HG03039 (cell line): ENCODE measurements at regions not wholly inside any gene's neighbourhood (a gene's known extent, or its start where the extent isn't known, plus 50 kb on each side); places are given as distances from the start of the nearest gene placed in this dataset.

Experiments used
- ATAC-seq: cut with Tn5 transposase; IDR thresholded peaks from one replicate; pipeline ENCODE4 v1.9.1; 2021; ENCODE audit warnings: mild to moderate bottlenecking, moderate library complexity; ENCODE audit not compliant: unreplicated experiment

DNA sequence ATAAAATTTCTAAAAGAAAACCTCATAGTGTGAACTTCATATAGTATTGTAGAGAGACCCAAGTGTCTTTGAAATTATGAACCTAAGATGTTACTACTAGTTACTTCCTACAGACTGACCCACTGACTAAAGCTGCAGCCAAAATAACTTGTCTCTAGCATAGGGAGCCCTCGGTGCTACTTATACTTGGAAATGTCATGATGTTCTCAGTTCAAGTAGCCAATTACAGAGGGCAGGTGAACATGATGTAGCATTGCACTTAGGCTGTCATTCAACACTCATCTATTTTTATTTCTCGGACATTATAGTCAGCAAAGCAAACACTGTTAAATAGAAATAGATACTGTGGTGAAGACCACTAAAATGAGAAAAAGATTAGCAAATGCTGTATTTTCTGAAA lies 165.6 kb downstream of the AREG start:
- ATAC-seq: no peak

DNA sequence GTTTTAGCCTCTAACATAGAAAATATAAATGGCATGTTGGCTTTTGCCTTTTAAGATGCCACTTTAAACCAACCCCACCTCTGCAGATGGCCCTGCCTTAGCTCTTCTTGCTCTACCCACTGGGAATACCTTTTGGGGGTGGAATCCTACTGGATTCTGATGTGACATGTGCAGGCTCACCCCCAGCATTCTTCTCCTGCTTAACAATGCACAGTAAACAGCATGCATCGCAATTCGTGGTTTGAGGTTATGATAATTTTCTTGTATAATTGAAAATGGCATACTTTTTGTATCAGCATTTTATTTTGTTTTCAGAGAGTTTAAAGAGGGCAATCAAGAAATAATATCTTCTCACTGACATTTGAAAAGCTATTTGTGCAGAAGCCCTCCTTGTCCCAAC lies 167.9 kb downstream of the AREG start:
- no peak for ATAC-seq

DNA sequence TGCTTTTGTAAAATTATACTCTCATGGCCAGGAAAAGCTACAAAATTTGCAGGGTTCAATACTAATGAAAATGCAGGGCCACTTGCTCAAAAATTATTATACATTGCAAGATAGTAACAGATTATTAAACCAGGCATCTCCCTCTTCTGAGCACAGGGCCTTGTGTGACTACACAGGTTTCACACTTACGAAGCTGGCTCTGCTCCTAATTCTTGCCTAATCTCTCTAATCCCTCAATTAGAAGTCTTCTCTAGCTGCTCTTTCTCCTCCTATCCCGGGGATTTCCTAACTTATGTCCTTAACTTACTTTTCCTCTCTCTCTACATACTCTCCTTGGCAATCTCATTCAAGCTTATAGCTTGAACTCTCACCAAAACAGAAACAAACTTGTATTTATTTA lies 168.3 kb downstream of the AREG start:
- ATAC-seq: no peak

DNA sequence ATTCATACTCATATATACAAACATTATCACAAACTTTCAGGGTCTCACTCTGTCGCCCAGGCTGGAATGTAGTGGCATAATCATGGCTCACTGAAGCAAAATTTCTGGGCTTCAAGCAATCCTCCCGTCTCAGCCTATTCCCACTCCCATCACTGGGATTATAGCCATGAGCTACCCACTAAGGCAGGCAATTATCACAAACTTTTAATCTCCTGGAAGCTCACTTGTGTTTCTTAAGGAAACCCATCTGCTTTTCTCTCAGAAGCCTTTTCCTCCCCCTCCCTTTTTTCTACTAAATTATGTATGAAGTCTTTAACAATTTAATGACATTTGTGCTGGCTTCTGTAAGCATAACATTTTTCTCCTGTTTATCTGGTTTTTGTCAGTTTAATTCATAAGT lies 170.5 kb downstream of the AREG start:
- no peak for ATAC-seq

DNA sequence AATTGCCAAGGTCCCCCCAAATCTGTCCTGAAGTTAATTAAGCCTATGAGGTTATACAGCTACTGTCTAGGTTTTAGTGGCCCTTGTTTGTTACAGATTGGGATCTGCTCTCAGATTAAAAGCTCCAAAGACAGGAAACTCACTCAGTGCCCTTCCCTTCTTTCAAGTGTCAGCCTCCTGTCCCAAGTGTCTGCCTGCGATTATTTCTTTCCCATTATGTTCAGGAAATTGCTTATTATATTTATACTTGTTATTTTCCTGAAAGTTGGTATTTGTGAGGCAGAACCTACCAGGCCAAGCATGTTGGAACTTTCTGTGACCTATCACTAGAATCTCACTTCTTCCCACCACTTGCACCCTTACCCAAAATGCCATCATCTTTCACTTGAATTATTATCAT lies 173.2 kb downstream of the AREG start:
- ATAC-seq: no peak

DNA sequence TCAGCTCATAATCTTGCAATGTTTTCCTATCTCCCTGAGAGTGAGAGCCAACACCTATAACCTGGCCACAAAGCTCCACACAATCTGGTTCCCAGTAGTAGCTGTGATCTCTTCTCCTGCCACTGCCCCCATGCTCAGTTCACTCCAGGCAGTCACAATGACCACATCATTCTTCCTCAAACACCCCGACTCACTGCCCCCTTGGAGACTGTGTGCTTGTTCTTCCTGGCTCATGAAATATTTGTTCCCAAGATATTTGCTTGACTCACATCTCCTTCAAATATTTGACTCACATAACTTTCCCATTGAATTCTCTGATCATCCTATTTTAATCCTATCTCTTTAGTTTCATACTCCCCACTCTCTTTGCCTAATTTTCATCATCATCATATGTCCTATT lies 173.7 kb downstream of the AREG start:
- ATAC-seq: no peak

DNA sequence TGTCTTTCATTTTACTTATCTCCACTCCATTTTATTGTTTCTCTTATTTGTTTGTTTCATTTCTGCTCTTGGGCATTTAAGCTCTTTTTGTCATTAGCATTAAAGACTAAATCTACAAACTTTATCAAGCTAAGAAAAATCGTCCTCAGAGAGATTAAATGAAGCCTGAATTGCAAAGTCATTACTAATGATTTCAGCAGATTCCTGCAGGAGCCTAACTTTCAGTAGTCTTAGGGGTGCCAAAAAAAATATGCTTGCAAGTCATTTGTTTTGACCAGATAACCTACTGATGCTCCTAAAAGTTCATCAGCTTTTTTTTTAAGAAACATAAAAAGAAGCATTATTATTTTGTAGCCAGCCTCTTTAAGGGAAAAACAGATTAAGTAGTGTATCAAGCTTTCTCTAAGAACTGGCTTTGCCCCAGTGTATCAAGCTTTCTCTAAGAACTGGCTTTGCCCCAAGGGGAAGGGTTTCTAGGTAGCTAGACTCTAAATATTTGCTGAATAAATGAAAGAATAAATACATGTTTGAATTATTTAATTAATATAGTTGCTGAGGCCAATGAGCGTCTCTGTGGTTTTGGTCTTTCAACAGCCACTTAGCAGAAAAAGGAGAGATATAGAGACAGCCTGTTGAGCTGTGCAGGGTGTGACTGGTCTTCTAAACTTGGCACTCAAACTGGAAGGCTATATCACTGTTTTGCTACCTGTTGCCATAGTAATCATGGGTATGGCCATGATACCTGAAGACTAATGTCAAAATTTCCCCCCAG lies 174.2 kb downstream of the BTC start:
- no peak for ATAC-seq

DNA sequence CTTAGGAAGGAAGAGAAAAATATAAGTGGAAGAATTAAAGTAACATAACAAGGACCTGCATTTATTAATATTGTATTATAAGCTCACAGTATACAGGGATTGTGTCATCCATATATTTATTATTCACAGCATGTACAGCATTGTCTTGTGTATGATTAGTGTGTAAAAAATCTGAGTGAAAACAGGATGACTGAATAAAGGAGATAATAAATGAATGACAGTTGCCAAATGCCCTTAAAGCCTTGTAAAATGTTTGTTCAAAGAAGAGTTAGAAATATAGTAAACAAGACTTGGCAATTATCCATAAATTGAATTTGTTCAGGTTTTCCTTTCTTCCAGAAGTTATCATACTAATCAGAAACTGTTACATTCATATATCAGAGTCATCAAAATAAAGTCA lies 172.7 kb downstream of the BTC start:
- no peak for ATAC-seq

DNA sequence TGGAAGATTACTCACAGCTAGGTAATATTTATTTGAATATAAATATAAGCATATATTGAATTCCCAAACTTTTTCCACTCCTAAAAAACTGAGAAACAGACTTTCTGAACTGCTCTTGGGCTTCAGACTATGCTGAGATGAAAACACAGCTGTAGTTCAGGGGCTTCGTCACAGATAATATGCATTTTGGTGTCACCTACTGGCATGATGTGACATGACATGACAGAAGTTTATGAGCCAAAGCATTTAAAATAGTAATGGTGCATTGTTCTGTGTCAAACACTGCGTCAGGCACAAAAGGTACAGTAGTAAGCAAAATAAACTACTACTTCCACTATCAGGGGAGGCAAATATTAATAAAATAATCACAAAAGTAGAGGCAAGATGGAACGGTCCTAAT lies 171.3 kb downstream of the BTC start:
- peak; percentile 65 for ATAC-seq

DNA sequence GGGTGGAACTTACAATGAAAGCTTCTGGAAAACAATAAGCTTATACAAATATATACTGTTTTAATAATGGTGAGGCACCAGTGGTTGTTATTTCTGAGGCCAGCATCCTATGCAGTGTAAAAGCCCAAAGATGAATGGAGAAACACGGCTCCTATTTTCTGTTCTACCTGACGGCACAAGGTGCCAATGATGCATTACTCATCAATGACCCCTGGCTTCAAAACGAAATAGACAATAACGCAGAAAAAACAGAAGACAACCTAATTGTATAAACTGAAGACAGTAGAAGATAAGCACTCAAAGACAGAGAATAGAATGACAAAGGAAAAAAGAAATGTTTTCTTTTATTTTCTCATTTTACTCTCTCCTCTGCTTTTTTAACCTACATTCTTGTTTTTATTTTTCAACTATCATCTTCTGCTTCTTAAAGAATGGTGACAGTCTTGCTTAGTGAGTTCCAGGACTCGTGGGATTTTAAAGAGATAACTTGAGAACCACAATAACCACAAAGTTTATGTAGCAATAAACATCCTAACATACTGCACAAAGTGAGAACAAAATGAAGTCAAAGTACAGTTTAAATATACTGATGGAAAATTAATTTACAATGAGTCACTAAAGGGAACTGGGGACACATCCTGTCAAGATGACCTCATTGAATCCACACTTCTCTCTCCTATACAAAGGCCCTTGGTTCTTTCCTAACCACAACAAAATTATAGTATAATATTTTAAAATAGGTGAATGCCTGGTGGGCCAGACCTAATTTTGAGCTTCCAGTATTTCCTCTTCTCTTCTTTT lies 169.8 kb downstream of the BTC start:
- no peak for ATAC-seq

DNA sequence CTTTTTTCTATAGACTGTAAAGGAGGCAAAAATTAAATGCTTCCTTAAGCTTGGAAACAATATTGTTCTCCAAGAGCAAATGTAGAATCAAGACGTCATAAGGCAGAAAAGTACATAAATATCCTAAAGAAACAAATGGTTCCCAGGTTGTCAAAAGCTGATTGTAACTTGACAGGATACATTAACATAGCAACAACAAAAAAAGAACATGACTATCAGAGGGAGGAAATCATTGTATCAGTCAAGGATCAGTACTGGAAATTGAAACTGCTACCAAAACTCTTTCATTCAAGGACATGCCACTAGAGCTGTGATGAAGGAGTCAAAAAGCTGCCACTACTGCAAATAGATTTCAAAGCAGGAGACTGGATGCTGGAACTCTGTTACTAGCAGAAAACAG lies 168.3 kb downstream of the BTC start:
- ATAC-seq: no peak

DNA sequence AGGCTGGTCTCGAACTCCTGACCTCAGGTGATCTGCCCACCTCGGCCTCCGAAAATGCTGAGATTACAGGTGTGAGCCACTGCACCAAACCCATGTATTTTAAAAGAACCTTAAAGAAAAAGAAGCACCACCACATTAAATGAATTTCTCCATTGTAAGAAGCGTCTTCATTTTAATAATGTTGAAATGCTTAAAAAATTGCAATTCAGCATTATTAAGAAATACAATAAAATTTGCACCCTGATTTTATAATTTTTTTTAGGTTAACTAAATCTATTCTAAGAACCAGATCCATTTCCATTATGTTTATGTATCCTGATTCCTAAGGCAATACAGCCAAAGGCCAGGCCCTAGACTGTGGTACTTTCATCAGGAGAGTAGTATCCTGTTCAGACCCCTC lies 167.2 kb downstream of the BTC start:
- ATAC-seq: no peak

DNA sequence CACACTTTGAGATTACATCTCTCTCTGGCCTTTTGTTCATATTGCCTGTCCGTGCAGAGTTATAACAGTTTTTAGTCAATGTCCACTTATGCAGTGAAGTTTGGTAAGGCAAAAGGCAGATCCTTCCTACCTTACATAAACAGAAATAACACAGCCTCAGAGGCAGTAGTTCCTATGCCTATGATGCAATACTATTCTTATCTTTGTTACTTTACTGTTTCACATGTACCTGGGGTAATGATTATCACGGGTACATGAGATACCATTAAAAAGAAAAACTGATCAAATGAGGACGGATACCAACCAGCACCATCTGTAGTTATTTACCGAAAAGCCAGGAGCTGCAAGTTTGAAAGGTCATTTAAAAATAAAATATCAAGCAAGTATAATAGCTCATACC lies 166.8 kb downstream of the BTC start:
- ATAC-seq: no peak

DNA sequence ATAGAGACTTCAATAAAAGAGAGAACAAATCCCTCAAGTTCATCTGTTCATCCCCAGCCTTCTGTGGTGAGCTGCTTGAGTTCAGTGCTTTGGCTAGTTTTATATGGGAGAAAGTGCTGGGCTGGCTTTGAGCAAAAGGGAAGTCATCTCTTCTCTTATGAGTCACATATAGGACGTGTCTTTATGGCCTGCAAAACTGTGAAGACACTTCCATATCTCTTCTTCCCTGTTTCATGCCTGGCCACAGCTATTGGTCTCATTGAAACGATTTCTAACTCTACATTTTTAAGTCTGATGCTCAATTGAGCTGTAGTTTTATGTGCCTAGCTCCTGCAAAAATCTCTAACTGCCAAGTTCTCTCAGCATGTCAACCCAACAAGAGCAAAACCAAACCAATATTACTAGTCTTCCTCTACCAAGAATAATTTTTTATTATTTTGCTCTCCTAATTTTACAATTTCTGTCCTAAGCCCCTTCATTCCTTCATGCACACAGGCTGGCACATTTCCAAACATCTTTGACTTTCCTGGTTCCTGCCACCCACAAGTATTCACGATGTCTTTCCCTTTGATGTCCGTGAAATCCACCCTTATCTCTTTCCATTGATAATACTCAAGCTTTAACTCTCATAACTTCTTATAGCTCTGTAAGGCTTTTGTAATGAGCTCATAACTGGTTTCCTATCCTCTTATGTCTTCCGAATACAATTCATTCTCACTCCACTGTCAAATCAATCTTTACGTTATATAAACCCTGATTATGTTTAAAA lies 165.3 kb downstream of the BTC start:
- no peak for ATAC-seq

DNA sequence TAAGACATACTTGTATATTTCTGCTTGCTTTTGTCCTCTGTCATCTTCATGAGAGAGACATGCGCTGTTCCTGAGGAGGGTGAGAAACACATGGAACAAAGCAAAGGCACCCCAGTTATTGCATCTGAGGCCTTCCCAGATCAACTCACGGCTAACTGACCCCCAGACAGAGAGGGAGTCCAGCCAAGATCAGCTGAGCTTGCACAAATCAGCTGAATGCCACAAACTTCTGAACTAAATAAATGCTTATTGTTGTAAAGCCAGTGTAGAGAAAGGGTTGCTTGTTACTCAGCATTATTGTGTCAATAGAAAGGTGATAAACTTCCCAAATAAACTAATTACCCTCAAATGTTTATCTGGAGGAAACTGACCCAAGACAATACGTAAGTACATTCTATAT lies 163.8 kb downstream of the BTC start:
- ATAC-seq: no peak

DNA sequence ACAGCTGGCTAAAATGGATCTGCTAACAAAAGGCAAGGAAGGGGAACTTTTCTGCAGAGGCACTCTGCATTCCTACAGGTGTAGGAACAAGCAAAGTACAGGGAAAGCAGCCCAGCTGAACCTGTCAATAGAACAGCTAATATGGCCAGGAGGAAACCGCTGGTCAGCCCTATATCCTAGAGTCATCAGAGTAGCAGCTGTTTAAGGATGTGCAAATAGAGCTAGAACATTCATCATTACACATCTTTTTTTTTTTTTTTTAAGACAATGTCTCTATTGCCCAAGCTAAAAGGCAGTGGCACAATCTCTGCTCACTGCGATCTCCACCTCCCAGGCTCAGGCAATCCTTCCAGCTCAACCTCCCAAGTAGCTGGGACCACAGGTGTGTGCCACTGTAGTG lies 163.0 kb downstream of the BTC start:
- ATAC-seq: no peak

DNA sequence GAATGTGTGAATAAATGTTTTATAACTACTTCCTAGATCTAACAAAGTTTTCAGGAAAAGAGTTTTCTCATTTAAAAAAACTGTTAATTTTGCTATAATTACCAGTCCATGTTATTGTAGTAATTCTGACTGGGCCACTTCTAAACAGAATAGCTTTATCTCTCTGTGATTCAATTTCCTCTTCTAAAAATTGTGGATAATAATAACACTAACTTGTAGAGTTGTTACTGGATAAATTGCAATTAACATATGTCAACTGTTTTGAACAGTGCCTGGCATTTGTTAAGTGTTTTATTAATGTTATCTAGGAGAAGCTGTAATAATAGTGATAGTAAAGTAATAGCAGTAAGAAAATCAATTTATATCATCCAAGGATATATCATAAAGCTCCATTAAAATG lies 162.3 kb downstream of the BTC start:
- no peak for ATAC-seq

DNA sequence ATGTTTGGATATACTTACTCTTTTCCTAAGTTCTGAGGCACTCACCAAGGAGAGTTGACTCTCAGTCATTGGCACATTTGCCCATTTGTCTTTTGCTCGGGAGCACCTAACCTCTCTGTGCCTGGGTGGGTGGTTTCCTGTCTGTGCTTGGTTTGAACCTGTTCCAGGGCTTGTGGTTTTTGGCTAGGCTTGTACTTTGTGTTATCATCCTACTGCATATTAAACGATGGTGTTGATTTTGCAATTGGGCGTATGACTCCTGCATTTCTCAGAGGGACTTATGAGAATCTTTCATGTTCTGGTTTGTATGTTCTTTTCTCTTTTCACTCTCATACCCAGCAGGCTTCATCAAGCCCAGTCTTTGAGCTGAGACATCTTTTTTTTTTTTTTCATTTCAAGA lies 161.7 kb downstream of the BTC start:
- ATAC-seq: no peak

DNA sequence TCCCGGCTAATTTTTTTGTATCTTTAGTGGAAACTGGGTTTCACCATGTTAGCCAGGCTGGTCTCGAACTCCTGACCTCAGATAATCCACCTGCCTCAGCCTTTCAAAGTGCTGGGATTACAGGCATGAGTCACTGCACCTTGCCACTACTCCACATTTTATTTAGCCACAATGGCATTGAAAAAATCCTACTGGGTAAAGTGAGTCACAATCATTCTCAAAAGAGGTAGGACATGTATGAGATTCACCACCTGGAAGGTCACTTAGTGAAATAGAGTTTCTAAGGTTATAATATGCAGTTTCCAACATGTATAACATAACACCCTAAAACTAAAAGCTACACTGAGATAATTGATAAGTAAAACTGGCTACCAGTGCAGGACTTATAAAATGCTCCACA lies 159.2 kb downstream of the BTC start:
- ATAC-seq: no peak

DNA sequence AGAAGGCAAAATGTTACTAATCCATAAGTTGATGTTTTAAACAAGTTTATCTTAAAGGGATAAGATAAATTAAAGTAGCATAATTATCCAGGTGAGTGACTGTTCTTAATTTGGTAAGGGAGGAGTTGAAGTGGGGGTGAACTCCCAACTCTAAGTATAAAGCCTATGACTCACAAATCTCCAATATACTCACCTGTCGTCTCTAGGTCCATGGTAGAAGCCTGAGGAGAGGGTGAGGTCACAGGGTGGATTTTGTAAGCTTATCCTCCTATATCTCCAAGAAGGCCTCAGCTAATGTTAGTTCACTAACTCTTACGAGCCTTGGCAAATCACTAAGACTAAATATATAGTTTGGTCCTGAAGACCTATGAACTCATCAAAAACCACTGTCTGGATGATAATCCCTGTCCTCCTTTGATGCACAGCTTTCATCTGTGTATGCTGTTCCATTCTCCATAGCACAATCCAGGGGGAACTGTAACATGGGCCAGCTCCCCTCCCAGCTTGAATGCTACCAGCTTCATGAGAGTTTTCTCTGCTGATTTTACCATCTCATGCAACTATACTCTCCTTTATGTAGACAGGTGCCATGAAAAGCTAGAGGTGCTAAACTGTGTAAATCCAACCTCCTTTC lies 158.7 kb downstream of the BTC start:
- ATAC-seq: no peak

DNA sequence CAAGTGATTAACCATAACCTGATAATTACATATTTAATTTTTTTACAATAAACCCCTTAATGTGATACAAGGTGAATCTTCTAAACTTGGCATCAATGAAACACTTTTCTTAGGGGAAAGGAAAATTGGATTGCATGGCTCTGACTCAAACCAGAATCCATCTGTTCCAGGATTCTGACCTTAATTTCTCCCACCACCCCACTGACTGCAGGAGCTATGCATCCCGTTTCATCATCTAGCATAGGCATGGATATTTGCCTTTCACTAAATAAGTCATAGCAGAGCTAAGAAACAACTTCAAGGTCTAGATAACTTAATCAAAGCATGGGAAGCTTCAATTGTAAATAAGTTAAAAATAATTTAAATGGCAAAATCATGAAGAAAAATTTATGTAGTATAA lies 156.3 kb downstream of the BTC start:
- no peak for ATAC-seq
